Heart right ventricle (tissue), 16 donors: ENCODE measurements at regions not wholly inside any gene's neighbourhood (a gene's known extent, or its start where the extent isn't known, plus 50 kb on each side); places are given as distances from the start of the nearest gene placed in this dataset.

Experiments used
- ATAC-seq, 8 donors: fragments of 200-7000 bp; cut with Tn5 transposase; one replicate each; pipeline ENCODE4 v1.9.1; 2020; ENCODE audit warnings: mild to moderate bottlenecking in 8 of 8, moderate library complexity in 8 of 8, moderate number of reproducible peaks in 1 of 8
- DNase-seq, 2 donors: peaks; one replicate each; pipeline ENCODE4 v3.0.0-alpha.2; 2020
- H3K27ac ChIP-seq, 10 donors: fragments of 200-600 bp; sonication (generic) in 2 of 10; one replicate each; pipeline versions ENCODE4 v1.5.0 to v1.8.0; 2020 to 2022; ENCODE audit warnings: mild to moderate bottlenecking in 3 of 10
- H3K27me3 ChIP-seq, 7 donors: fragments of 200-600 bp; one replicate each; pipeline ENCODE4 v1.8.0; 2021 to 2022; ENCODE audit warnings: mild to moderate bottlenecking in 2 of 7
- H3K36me3 ChIP-seq, 9 donors: fragments of 200-600 bp; sonication (generic) in 1 of 9; one replicate each; pipeline versions ENCODE4 v1.5.0 to v1.8.0; 2020 to 2022; ENCODE audit warnings: mild to moderate bottlenecking in 2 of 9
- H3K4me1 ChIP-seq, 9 donors: fragments of 200-600 bp; sonication (generic) in 1 of 9; one replicate each; pipeline versions ENCODE4 v1.5.0 to v1.8.0; 2020 to 2022; ENCODE audit warnings: mild to moderate bottlenecking in 4 of 9
- H3K4me3 ChIP-seq, 10 donors: fragments of 200-600 bp; sonication (generic) in 2 of 10; one replicate each; pipeline versions ENCODE4 v1.5.0 to v1.8.0; 2020 to 2022; ENCODE audit warnings: mild to moderate bottlenecking in 7 of 10, moderate library complexity in 2 of 10
- H3K9me3 ChIP-seq, 11 donors: fragments of 200-600 bp in 10 of 11; sonication (generic) in 2 of 11; one replicate each; pipeline versions ENCODE4 v1.5.0 to v1.8.0; 2013 to 2022; ENCODE audit warnings: mild to moderate bottlenecking in 2 of 11, control low read depth in 1 of 11, moderate library complexity in 1 of 11
- CTCF ChIP-seq, 9 donors: fragments of 200-600 bp; sonication (generic) in 2 of 9; IDR thresholded peaks; one replicate each; pipeline versions ENCODE4 v1.5.0 to v1.8.0; 2021 to 2022; ENCODE audit warnings: antibody characterized with exemption in 9 of 9, mild to moderate bottlenecking in 5 of 9, moderate library complexity in 1 of 9
- WGBS, 2 donors: extraction: QIAGEN DNeasy Blood & Tissue Kit; methylation state at CpG; one replicate each; pipeline ENCODE4 v1.1.7; 2013; ENCODE audit warnings: inconsistent platforms in 1 of 2; 5-methylcytosine and 5-hydroxymethylcytosine counted together
- intact Hi-C, 10 donors: fragments of 100-400 bp; cut with DNase I; formaldehyde crosslinking; loops; one replicate each; pipeline versions ENCODE4 v1.11.1 to v1.14.2; 2022
- donor health status: Arrhythmogenic right ventricular cardiomyopathy.
- donor health status: ischemic (EF 13 %, LVEDD 7.1; RV severe dilation, severe dysfunction).
- donor health status: healthy with polysubstance abuse.
- donor health status: DM: no; HTN: yes; CAD: no.
- donor health status: DM: no; HTN: no; CAD: no.
- donor health status: ischemic (EF 25% LVEDD 6.9; RV normal size, moderate dysfunction).
- donor health status: ischemic (EF 25% LVEDD 5.7; RV mildly dilated, moderate dysfunction).
- donor health status: healthy.
- donor health status: DM: yes; HTN: yes; CAD: no.
- donor health status: Ischemic cardiomyopathy.
- donor health status: ischemic (EF 35%, LVEDD 5.7; RV mildly dilated, moderate dysfunction).
- donor health status: nonischemic (EF 11% LVEDD 7.7; RV severe dilation, severe dysfunction).
- donor health status: DM: yes; HTN: yes; CAD: no.
- donor health status: PGD.
- donor health status: ischemic (EF 29% LVEDD 5.4; RV normal size, mild dysfunction).
- donor health status: nonischemic (EF 23%, LVEDD 6.1; RV moderate dilation, normal function).

- DNase-seq (no peak), ATAC-seq (no peak)
- Histone ChIP-seq H3K27me3 (peaks cover 0 to 8% (median 0%) of the 10 kb centered on the region in 7 donors), H3K27ac (no peak overlapping the region), H3K9me3 (no peaks in the 10 kb centered on the region), H3K4me1 (peaks cover 0 to 10% (median 0%) of the 10 kb centered on the region in 9 donors), H3K4me3 (no peak overlapping the region), H3K36me3 (no peaks in the 10 kb centered on the region)
- TF ChIP-seq CTCF (IDR thresholded peaks at IDR 0.05): no peak
- intact Hi-C loops: no loop called here
- 81 to 85% methylated on average over 7 of the region's 7 CpGs for WGBS, 2 donors
Measured at GRCh38 chr6:169895000-169895759, 143.8 kb downstream of the ERMARD start.

- no peaks in the 10 kb centered on the region for H3K36me3 ChIP-seq
- peaks cover 0 to 8% (median 0%) of the 10 kb centered on the region in 9 donors for H3K4me1 ChIP-seq
- no peaks in the 10 kb centered on the region for H3K9me3 ChIP-seq
- ATAC-seq (no peak), DNase-seq (no peak)
- no peak for TF ChIP-seq CTCF (IDR thresholded peaks at IDR 0.05)
- H3K4me3 ChIP-seq: no peak overlapping the region
- 90 to 92% methylated on average over 21 of the region's 21 CpGs for WGBS, 2 donors
- H3K27me3 ChIP-seq: peaks cover 0 to 14% (median 4%) of the 10 kb centered on the region in 7 donors
- H3K27ac ChIP-seq: no peak overlapping the region
- intact Hi-C loops: no loop called here
Measured at GRCh38 chr6:169894377-169894960, 143.0 kb downstream of the ERMARD start.

GRCh38 chr6:169893624-169894023 lies 142.2 kb downstream of the ERMARD start:
- H3K9me3 ChIP-seq: no peaks in the 10 kb centered on the region
- intact Hi-C loops: no loop called here
- peaks cover 0 to 21% (median 5%) of the 10 kb centered on the region in 7 donors for H3K27me3 ChIP-seq
- TF ChIP-seq CTCF (IDR thresholded peaks at IDR 0.05): no peak
- 73 to 75% methylated on average over 8 of the region's 8 CpGs for WGBS, 2 donors
- H3K4me3 ChIP-seq: no peak overlapping the region
- peaks cover 0 to under 1% (median 0%) of the 10 kb centered on the region in 9 donors for H3K4me1 ChIP-seq
- no peaks in the 10 kb centered on the region for H3K36me3 ChIP-seq
- no peak overlapping the region for H3K27ac ChIP-seq
- ATAC-seq: no peak
- no peak for DNase-seq

- no peak for TF ChIP-seq CTCF (IDR thresholded peaks at IDR 0.05)
- no peak for ATAC-seq
- no peak for DNase-seq
- Histone ChIP-seq H3K27me3 (peaks cover 0 to 29% (median 5%) of the 10 kb centered on the region in 7 donors), H3K4me1 (no peaks in the 10 kb centered on the region), H3K9me3 (no peaks in the 10 kb centered on the region), H3K27ac (no peak overlapping the region), H3K36me3 (no peaks in the 10 kb centered on the region), H3K4me3 (no peak overlapping the region)
- intact Hi-C loops: no loop called here
- 58 to 62% methylated on average over 11 of the region's 11 CpGs for WGBS, 2 donors
Measured at GRCh38 chr6:169891846-169892245, 140.4 kb downstream of the ERMARD start.
